ENCODE measurements at regions not wholly inside any gene's neighbourhood (a gene's known extent, or its start where the extent isn't known, plus 50 kb on each side); places are given as distances from the start of the nearest gene placed in this dataset.

DNA sequence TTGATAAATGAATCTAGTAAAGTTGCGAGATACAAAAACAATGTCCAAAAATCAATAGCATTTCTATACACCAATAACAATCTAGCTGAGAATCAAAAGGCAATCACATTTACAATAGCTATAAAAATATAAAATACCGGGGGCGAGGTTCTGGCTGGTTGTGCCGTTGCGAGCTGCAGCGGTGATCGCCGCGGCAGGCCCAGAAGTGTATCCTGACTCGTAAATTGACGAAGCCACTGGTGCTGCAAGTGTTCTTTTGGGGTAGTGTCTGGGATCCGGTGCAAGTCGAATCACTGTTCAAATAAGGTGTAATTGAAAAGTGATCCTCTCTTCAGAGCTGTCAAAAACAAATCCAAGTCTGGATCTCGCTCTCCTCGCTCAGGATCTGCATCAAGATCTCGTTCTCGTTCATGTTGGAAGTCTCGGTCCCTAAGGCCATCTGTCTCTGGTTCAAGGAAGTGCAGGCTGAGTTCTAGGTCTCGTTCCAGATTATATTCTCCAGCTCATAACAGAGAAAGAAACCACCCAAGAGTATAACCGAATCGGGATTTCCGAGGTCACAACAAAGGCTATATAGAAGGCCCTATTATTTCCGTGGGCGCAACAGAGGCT is 80.1 kb upstream of the STT3B start:
- no peaks in the 10 kb centered on the region for H3K36me3 ChIP-seq (ENCODE audit: insufficient read depth)
- H3K27me3 ChIP-seq (ENCODE audit: insufficient read depth): no peaks in the 10 kb centered on the region
- H3F3A ChIP-seq (replicated peaks; ENCODE audit: low read depth): no peaks in the 10 kb centered on the region
- H3K27ac ChIP-seq (ENCODE audit: low read depth): no peak overlapping the region
- no peaks in the 10 kb centered on the region for H3K79me2 ChIP-seq (replicated peaks; ENCODE audit: insufficient read depth)
- H3K4me3 ChIP-seq: no peak overlapping the region
- H3K9me2 ChIP-seq (ENCODE audit: insufficient read depth): 0 out of 2 replicates have a peak, but pooled peaks cover 14% of the 10 kb centered on the region
- no peak overlapping the region for H3K4me2 ChIP-seq
- Mint-ChIP-seq H3K4me1 (no peaks in the 10 kb centered on the region), H3K27ac (no peak overlapping the region), H3K4me3 (no peak overlapping the region), H3K27me3 (ENCODE audit: insufficient read depth, low read depth, poor library complexity) (peaks cover 6% of the 10 kb centered on the region), H3K9me3 (no peaks in the 10 kb centered on the region), H3K36me3 (ENCODE audit: low read depth) (no peaks in the 10 kb centered on the region)
- TF ChIP-seq, protein P1, sequence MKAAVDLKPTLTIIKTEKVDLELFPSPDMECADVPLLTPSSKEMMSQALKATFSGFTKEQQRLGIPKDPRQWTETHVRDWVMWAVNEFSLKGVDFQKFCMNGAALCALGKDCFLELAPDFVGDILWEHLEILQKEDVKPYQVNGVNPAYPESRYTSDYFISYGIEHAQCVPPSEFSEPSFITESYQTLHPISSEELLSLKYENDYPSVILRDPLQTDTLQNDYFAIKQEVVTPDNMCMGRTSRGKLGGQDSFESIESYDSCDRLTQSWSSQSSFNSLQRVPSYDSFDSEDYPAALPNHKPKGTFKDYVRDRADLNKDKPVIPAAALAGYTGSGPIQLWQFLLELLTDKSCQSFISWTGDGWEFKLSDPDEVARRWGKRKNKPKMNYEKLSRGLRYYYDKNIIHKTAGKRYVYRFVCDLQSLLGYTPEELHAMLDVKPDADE (IDR thresholded peaks at IDR 0.05): no peak
- TF ChIP-seq, protein P2, sequence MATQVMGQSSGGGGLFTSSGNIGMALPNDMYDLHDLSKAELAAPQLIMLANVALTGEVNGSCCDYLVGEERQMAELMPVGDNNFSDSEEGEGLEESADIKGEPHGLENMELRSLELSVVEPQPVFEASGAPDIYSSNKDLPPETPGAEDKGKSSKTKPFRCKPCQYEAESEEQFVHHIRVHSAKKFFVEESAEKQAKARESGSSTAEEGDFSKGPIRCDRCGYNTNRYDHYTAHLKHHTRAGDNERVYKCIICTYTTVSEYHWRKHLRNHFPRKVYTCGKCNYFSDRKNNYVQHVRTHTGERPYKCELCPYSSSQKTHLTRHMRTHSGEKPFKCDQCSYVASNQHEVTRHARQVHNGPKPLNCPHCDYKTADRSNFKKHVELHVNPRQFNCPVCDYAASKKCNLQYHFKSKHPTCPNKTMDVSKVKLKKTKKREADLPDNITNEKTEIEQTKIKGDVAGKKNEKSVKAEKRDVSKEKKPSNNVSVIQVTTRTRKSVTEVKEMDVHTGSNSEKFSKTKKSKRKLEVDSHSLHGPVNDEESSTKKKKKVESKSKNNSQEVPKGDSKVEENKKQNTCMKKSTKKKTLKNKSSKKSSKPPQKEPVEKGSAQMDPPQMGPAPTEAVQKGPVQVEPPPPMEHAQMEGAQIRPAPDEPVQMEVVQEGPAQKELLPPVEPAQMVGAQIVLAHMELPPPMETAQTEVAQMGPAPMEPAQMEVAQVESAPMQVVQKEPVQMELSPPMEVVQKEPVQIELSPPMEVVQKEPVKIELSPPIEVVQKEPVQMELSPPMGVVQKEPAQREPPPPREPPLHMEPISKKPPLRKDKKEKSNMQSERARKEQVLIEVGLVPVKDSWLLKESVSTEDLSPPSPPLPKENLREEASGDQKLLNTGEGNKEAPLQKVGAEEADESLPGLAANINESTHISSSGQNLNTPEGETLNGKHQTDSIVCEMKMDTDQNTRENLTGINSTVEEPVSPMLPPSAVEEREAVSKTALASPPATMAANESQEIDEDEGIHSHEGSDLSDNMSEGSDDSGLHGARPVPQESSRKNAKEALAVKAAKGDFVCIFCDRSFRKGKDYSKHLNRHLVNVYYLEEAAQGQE (IDR thresholded peaks at IDR 0.05; ENCODE audit: unreplicated experiment): no peak
- TF ChIP-seq, protein P3, sequence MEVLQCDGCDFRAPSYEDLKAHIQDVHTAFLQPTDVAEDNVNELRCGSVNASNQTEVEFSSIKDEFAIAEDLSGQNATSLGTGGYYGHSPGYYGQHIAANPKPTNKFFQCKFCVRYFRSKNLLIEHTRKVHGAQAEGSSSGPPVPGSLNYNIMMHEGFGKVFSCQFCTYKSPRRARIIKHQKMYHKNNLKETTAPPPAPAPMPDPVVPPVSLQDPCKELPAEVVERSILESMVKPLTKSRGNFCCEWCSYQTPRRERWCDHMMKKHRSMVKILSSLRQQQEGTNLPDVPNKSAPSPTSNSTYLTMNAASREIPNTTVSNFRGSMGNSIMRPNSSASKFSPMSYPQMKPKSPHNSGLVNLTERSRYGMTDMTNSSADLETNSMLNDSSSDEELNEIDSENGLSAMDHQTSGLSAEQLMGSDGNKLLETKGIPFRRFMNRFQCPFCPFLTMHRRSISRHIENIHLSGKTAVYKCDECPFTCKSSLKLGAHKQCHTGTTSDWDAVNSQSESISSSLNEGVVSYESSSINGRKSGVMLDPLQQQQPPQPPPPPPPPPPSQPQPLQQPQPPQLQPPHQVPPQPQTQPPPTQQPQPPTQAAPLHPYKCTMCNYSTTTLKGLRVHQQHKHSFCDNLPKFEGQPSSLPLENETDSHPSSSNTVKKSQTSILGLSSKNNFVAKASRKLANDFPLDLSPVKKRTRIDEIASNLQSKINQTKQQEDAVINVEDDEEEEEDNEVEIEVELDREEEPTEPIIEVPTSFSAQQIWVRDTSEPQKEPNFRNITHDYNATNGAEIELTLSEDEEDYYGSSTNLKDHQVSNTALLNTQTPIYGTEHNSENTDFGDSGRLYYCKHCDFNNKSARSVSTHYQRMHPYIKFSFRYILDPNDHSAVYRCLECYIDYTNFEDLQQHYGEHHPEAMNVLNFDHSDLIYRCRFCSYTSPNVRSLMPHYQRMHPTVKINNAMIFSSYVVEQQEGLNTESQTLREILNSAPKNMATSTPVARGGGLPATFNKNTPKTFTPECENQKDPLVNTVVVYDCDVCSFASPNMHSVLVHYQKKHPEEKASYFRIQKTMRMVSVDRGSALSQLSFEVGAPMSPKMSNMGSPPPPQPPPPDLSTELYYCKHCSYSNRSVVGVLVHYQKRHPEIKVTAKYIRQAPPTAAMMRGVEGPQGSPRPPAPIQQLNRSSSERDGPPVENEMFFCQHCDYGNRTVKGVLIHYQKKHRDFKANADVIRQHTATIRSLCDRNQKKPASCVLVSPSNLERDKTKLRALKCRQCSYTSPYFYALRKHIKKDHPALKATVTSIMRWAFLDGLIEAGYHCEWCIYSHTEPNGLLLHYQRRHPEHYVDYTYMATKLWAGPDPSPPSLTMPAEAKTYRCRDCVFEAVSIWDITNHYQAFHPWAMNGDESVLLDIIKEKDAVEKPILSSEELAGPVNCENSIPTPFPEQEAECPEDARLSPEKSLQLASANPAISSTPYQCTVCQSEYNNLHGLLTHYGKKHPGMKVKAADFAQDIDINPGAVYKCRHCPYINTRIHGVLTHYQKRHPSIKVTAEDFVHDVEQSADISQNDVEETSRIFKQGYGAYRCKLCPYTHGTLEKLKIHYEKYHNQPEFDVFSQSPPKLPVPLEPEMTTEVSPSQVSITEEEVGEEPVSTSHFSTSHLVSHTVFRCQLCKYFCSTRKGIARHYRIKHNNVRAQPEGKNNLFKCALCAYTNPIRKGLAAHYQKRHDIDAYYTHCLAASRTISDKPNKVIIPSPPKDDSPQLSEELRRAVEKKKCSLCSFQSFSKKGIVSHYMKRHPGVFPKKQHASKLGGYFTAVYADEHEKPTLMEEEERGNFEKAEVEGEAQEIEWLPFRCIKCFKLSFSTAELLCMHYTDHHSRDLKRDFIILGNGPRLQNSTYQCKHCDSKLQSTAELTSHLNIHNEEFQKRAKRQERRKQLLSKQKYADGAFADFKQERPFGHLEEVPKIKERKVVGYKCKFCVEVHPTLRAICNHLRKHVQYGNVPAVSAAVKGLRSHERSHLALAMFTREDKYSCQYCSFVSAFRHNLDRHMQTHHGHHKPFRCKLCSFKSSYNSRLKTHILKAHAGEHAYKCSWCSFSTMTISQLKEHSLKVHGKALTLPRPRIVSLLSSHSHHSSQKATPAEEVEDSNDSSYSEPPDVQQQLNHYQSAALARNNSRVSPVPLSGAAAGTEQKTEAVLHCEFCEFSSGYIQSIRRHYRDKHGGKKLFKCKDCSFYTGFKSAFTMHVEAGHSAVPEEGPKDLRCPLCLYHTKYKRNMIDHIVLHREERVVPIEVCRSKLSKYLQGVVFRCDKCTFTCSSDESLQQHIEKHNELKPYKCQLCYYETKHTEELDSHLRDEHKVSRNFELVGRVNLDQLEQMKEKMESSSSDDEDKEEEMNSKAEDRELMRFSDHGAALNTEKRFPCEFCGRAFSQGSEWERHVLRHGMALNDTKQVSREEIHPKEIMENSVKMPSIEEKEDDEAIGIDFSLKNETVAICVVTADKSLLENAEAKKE (CRISPR knock-in tag; IDR thresholded peaks at IDR 0.05): no peak
- TF ChIP-seq JUNB (IDR thresholded peaks at IDR 0.05; ENCODE audit: unreplicated experiment): no peak
- TF ChIP-seq ZNF114 (CRISPR knock-in tag; IDR thresholded peaks at IDR 0.05): no peak
- no peak for TF ChIP-seq STAT1 (IDR thresholded peaks at IDR 0.05; ENCODE audit: unreplicated experiment)
- TF ChIP-seq, protein P4, sequence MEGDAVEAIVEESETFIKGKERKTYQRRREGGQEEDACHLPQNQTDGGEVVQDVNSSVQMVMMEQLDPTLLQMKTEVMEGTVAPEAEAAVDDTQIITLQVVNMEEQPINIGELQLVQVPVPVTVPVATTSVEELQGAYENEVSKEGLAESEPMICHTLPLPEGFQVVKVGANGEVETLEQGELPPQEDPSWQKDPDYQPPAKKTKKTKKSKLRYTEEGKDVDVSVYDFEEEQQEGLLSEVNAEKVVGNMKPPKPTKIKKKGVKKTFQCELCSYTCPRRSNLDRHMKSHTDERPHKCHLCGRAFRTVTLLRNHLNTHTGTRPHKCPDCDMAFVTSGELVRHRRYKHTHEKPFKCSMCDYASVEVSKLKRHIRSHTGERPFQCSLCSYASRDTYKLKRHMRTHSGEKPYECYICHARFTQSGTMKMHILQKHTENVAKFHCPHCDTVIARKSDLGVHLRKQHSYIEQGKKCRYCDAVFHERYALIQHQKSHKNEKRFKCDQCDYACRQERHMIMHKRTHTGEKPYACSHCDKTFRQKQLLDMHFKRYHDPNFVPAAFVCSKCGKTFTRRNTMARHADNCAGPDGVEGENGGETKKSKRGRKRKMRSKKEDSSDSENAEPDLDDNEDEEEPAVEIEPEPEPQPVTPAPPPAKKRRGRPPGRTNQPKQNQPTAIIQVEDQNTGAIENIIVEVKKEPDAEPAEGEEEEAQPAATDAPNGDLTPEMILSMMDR (conservative IDR thresholded peaks at IDR 0.05; ENCODE audit: low read depth in 2 of 2): no peak
- TF ChIP-seq EZH2phosphoT487 (IDR thresholded peaks at IDR 0.05; ENCODE audit: unreplicated experiment): no peak
- TF ChIP-seq EZH2 (IDR thresholded peaks at IDR 0.05; ENCODE audit: low read depth, unreplicated experiment): no peak
- TF ChIP-seq NANOG (IDR thresholded peaks at IDR 0.05; ENCODE audit: borderline replicate concordance): no peak
- no peak for TF ChIP-seq CREB1 (CRISPR knock-in tag; IDR thresholded peaks at IDR 0.05; ENCODE audit: low read depth)
- no peak for TF ChIP-seq ZNF331 (CRISPR knock-in tag; IDR thresholded peaks at IDR 0.05; ENCODE audit: low read depth)
- H4K20me1 ChIP-seq (replicated peaks; ENCODE audit: insufficient read depth): no peaks in the 10 kb centered on the region
- no peak overlapping the region for H2AFZ ChIP-seq
- ATAC-seq (no peak), DNase-seq (ENCODE audit: low spot score) (no peak)
- no peaks in the 10 kb centered on the region for H3K4me1 ChIP-seq (ENCODE audit: insufficient read depth)
